ENCODE measurements at regions not wholly inside any gene's neighbourhood (a gene's known extent, or its start where the extent isn't known, plus 50 kb on each side); places are given as distances from the start of the nearest gene placed in this dataset.
"Not testable (repeated sequence)": the region's sequence is repeated elsewhere in the genome, so short reads cannot be mapped to it uniquely, and the experiment has no call there.

DNA sequence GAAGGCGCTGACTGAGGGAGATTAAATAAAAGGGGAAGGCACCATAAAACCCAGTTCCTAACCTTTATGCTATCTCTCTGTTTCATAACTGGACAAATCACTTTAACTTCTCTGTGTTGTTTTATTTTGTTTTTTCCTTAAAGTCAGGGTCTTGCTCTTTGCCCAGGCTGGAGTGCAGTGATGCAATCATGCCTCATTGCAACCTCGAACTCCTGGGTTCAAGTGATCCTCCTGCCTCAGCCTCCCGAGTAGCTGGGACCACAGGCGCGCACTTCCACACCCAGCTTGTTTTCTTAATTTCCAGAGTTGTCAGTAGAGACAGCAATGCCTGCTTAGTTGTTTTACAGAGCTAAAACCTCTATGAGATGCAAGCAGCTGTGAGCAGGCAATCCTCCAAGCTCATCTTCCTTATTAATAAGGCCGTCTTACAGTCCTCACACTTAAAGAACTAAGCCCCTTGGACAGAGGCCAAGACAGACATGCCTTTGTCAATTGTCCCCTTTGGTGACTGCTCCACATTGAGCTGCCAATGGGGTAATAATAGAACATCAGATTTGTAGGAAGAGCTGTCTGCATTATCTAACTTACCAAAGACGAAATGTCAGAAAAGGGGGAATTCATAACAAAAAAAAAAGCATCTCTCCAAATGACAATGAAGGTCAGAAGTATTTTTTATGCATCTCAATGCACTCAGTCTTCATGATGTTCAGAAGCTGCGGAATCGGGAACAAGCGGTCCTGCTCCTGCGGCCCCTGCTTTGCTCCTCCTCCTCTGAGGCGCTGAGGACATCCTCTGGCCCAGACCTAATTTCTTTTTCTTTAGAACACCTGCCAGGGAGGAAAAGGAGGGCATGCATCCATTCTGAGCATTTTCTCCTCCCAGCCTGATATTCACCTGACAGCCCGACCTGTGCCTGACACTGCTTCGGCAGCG, 62.7 kb upstream of the RNF32 start:
- DNase-seq: no peak
- Histone ChIP-seq H3K4me3 (no peak overlapping the region), H3K9me3 (peaks cover 0 to 5% (median 0%) of the 10 kb centered on the region in 8 donors), H3K36me3 (no peaks in the 10 kb centered on the region), H3K4me1 (no peaks in the 10 kb centered on the region), H3K27ac (no peak overlapping the region), H3K27me3 (replicated peaks in 1 of 7) (no peaks in the 10 kb centered on the region)
- TF ChIP-seq POLR2A (IDR thresholded peaks at IDR 0.05) (no peak), POLR2AphosphoS5 (IDR thresholded peaks at IDR 0.05) (no peak)
- TF ChIP-seq, protein P1, sequence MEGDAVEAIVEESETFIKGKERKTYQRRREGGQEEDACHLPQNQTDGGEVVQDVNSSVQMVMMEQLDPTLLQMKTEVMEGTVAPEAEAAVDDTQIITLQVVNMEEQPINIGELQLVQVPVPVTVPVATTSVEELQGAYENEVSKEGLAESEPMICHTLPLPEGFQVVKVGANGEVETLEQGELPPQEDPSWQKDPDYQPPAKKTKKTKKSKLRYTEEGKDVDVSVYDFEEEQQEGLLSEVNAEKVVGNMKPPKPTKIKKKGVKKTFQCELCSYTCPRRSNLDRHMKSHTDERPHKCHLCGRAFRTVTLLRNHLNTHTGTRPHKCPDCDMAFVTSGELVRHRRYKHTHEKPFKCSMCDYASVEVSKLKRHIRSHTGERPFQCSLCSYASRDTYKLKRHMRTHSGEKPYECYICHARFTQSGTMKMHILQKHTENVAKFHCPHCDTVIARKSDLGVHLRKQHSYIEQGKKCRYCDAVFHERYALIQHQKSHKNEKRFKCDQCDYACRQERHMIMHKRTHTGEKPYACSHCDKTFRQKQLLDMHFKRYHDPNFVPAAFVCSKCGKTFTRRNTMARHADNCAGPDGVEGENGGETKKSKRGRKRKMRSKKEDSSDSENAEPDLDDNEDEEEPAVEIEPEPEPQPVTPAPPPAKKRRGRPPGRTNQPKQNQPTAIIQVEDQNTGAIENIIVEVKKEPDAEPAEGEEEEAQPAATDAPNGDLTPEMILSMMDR (IDR thresholded peaks at IDR 0.05 in 8 of 11, conservative IDR thresholded peaks at IDR 0.05 in 3 of 11): no peak
- intact Hi-C loops (cut with DNase I; ENCODE audit: low total_unique reads): no loop called here
- WGBS, 5 donors: 87 to 91% (median 89%) methylated on average over 15 of the region's 15 CpGs

DNA sequence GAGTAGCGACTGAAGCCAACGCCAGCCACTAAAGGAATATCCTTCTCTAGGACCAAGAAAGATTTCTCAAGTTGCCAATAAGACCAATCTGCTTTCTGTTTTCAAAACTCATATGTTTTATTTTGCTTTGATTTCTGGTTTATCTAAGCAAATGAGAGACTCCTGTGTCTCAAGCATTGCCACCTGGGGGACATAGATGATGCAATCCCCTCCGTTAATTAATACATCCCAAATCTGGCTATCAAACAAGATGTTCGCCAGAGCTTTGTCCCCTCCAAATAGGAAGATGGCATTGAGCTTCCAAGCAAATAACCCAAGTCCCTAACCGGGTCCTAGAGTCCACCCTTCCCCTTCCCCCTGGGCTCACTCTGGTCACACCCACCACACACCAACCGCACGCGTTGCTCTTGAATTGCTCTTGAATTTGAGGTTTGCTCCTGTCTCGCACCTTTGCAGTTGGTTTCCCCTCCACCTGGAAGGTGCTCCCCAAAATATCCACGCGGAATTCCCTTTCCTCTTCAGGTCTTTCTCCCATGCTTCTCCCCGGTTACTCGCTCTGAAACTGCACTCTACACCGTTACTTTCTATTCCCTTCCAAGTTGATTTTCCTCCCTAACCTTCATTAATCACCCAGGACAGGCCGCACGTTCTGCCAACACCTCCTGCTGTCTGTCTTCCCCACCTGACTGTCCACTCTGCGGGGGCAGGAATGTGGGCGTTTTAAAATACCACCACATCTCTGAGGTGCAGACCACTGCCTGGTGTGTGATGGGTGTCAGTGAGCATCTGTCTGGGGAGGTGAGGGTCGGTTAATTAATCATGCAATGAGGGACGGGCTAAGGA, 64.1 kb upstream of the RNF32 start:
- Histone ChIP-seq H3K9me3 (peaks cover 0 to 5% (median 0%) of the 10 kb centered on the region in 8 donors), H3K4me3 (no peak overlapping the region), H3K27ac (no peak overlapping the region), H3K27me3 (replicated peaks in 1 of 7) (no peaks in the 10 kb centered on the region), H3K4me1 (no peaks in the 10 kb centered on the region), H3K36me3 (no peaks in the 10 kb centered on the region)
- no peak for DNase-seq
- intact Hi-C loops (cut with DNase I; ENCODE audit: low total_unique reads): no loop called here
- no peak for TF ChIP-seq POLR2AphosphoS5 (IDR thresholded peaks at IDR 0.05)
- no peak for TF ChIP-seq POLR2A (IDR thresholded peaks at IDR 0.05)
- WGBS, 5 donors: 68 to 78% (median 73%) methylated on average over 20 of the region's 20 CpGs

DNA sequence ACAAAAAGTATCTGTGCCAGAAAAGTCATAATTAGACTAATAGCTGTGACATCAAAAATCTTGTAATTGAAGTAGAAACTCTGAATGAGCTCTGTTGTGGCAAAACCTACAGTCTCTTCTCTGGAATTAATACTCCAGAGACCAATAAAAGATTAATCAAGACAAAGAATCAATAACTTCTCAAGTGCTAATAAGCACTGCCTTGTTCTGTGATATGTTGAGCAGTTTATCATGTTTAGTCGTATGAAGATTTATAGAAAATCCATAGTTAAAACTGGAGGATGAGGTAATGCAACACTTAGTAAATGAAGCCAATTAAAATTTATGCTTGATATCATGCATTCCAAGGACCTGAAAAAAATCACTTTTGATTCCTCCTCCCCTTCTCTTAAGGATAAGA, 72.3 kb upstream of the RNF32 start:
- 88 to 97% (median 95%) methylated on average over 1 of the region's 1 CpG for WGBS, 5 donors
- Histone ChIP-seq H3K4me1 (no peaks in the 10 kb centered on the region), H3K27ac (no peak overlapping the region), H3K27me3 (replicated peaks in 1 of 7) (no peaks in the 10 kb centered on the region), H3K36me3 (no peaks in the 10 kb centered on the region), H3K9me3 (peaks cover 0 to 22% (median 12%) of the 10 kb centered on the region in 8 donors), H3K4me3 (no peak overlapping the region)
- TF ChIP-seq, protein P1 (IDR thresholded peaks at IDR 0.05 in 8 of 11, conservative IDR thresholded peaks at IDR 0.05 in 3 of 11): no peak
- TF ChIP-seq POLR2A (IDR thresholded peaks at IDR 0.05) (no peak), POLR2AphosphoS5 (IDR thresholded peaks at IDR 0.05) (no peak)
- intact Hi-C loops (cut with DNase I; ENCODE audit: low total_unique reads): no loop called here
- DNase-seq: no peak

DNA sequence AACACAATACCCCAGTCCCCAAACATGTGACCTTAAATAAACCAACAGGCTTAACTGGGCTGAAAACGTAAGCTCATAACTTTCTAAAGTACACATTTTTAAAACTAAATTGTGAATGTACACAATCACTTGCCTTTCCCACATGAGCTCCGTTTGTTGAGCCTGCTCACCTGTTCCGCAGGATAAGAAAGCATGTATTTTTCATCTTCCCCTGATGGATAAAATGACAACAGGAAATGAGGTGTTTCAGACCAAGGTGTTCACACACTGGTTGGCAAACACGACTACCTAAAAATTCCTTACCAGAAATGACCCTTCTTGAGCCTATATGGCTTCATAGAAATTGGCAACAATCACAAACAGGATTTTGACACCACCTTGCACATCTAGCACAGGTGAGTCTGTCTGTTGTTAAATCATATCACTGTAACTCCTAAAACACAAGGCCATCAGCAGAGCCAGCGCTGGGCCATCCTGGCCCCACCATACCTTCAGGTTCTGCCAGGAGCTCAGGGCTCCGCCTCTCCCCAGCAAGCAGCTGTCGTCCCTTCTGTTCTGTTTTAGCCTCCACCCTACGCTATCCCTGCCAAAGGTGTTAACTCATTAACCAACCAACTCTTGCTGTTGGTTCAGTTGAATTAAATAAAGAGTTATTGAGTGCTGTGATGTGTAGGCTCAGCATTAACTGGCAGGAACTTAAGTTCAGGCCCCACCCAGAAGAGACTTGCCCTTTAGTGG, 73.6 kb upstream of the RNF32 start:
- H3K4me3 ChIP-seq: no peak overlapping the region
- peaks cover 0 to 22% (median 12%) of the 10 kb centered on the region in 8 donors for H3K9me3 ChIP-seq
- no peak for TF ChIP-seq POLR2AphosphoS5 (IDR thresholded peaks at IDR 0.05)
- TF ChIP-seq, protein P1 (IDR thresholded peaks at IDR 0.05 in 8 of 11, conservative IDR thresholded peaks at IDR 0.05 in 3 of 11): no peak
- no peak for TF ChIP-seq POLR2A (IDR thresholded peaks at IDR 0.05)
- H3K36me3 ChIP-seq: no peaks in the 10 kb centered on the region
- H3K27ac ChIP-seq: no peak overlapping the region
- intact Hi-C loops (cut with DNase I; ENCODE audit: low total_unique reads): no loop called here
- WGBS, 5 donors: 77 to 92% (median 82%) methylated on average over 8 of the region's 8 CpGs
- no peaks in the 10 kb centered on the region for H3K27me3 ChIP-seq (replicated peaks in 1 of 7)
- no peak for DNase-seq
- H3K4me1 ChIP-seq: no peaks in the 10 kb centered on the region

DNA sequence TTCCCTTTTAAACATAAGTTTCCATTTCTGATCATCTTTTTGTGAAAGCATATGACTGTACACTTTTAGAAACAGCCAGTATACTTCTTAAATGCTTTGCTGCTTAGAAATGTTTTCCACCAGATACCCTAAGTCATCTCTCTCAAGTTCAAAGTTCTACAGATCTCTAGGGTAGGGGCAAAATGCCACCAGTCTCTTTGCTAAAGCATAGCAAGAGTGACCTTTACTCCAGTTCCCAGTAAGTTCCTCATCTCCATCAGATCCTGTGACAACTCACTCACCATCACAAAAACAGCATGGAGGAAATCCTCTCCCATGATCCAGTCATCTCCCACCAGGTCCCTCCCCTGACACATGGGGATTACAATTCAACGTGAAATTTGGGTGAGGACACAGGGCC, 75.6 kb upstream of the RNF32 start:
- H3K27me3 ChIP-seq (replicated peaks in 1 of 7): peaks cover 0 to 11% (median 0%) of the 10 kb centered on the region in 7 donors
- H3K36me3 ChIP-seq; intact Hi-C loops (cut with DNase I; ENCODE audit: low total_unique reads); DNase-seq; H3K27ac ChIP-seq; H3K4me3 ChIP-seq; H3K4me1 ChIP-seq: not testable (repeated sequence)
- H3K9me3 ChIP-seq: peaks cover 0 to 22% (median 12%) of the 10 kb centered on the region in 8 donors
- WGBS, 5 donors: 73 to 89% (median 85%) methylated on average over 1 of the region's 1 CpG
